Heart left ventricle (tissue), 16 donors: ENCODE measurements at regions not wholly inside any gene's neighbourhood (a gene's known extent, or its start where the extent isn't known, plus 50 kb on each side); places are given as distances from the start of the nearest gene placed in this dataset.

ENCODE experiments used
- ATAC-seq, 4 donors: fragments of 200-7000 bp; cut with Tn5 transposase; one replicate each; pipeline ENCODE4 v1.9.1; 2020 to 2022; ENCODE audit warnings: moderate library complexity in 4 of 4, mild to moderate bottlenecking in 3 of 4, moderate number of reproducible peaks in 1 of 4
- DNase-seq, 5 donors: peaks; one replicate each; pipeline ENCODE4 v3.0.0-alpha.2; 2020
- H3K27ac ChIP-seq, 12 donors: fragments of 200-600 bp; sonication (generic) in 4 of 12; one replicate each; pipeline versions ENCODE4 v1.5.0 to v1.8.0; 2016 to 2022; ENCODE audit warnings: mild to moderate bottlenecking in 2 of 12
- H3K27me3 ChIP-seq, 9 donors: fragments of 200-600 bp; sonication (generic) in 2 of 9; one replicate each; pipeline versions ENCODE4 v1.5.1 to v1.8.0; 2016 to 2022; ENCODE audit warnings: mild to moderate bottlenecking in 3 of 9
- H3K36me3 ChIP-seq, 9 donors: fragments of 200-600 bp; sonication (generic) in 2 of 9; one replicate each; pipeline versions ENCODE4 v1.5.0 to v1.8.0; 2018 to 2022; ENCODE audit warnings: mild to moderate bottlenecking in 2 of 9
- H3K4me1 ChIP-seq, 12 donors: fragments of 200-600 bp; sonication (generic) in 4 of 12; one replicate each; pipeline versions ENCODE4 v1.5.0 to v1.8.0; 2016 to 2022; ENCODE audit warnings: mild to moderate bottlenecking in 3 of 12
- H3K4me3 ChIP-seq, 12 donors: fragments of 200-600 bp; sonication (generic) in 4 of 12; one replicate each; pipeline versions ENCODE4 v1.5.0 to v1.8.0; 2017 to 2022; ENCODE audit warnings: mild to moderate bottlenecking in 9 of 12, moderate library complexity in 4 of 12
- H3K9me3 ChIP-seq, 12 donors: fragments of 200-600 bp; sonication (generic) in 4 of 12; one replicate each; pipeline versions ENCODE4 v1.5.0 to v1.8.0; 2016 to 2022; ENCODE audit warnings: mild to moderate bottlenecking in 1 of 12
- POLR2A ChIP-seq, 2 donors: fragments of 450-650 bp; IDR thresholded peaks; one replicate each; pipeline ENCODE4 v1.6.1; 2017; ENCODE audit warnings: antibody characterized with exemption in 2 of 2, mild to moderate bottlenecking in 2 of 2, moderate library complexity in 2 of 2
- WGBS, 4 donors: extraction: QIAGEN DNeasy Blood & Tissue Kit in 2 of 4; methylation state at CpG; one replicate each; pipeline versions ENCODE4 v1.1.5 to v1.1.7; 2013 to 2018; 5-methylcytosine and 5-hydroxymethylcytosine counted together
- intact Hi-C, 10 donors: fragments of 100-400 bp; cut with DNase I; formaldehyde crosslinking; loops; one replicate each; pipeline versions ENCODE4 v1.11.1 to v1.14.2; 2022
- TF ChIP-seq, protein P1 (sequence below), 12 donors: fragments of 200-600 bp; sonication (generic) in 4 of 12; IDR thresholded peaks; one replicate each; pipeline versions ENCODE4 v1.5.0 to v1.8.0; 2018 to 2022; ENCODE audit warnings: antibody characterized with exemption in 12 of 12, mild to moderate bottlenecking in 5 of 12
- donor health status: ischemic (EF 13 %, LVEDD 7.1; RV severe dilation, severe dysfunction).
- donor health status: healthy with polysubstance abuse.
- donor health status: DM: no; HTN: yes; CAD: no.
- donor health status: DM: no; HTN: no; CAD: no.
- donor health status: ischemic (EF 25% LVEDD 6.9; RV normal size, moderate dysfunction).
- donor health status: ischemic (EF 25% LVEDD 5.7; RV mildly dilated, moderate dysfunction).
- donor health status: healthy.
- donor health status: DM: yes; HTN: yes; CAD: no.
- donor health status: ischemic (EF 35%, LVEDD 5.7; RV mildly dilated, moderate dysfunction).
- donor health status: nonischemic (EF 11% LVEDD 7.7; RV severe dilation, severe dysfunction).
- donor health status: DM: yes; HTN: yes; CAD: no.
- donor health status: PGD.
- donor health status: ischemic (EF 29% LVEDD 5.4; RV normal size, mild dysfunction).
- donor health status: nonischemic (EF 23%, LVEDD 6.1; RV moderate dilation, normal function).

DNA sequence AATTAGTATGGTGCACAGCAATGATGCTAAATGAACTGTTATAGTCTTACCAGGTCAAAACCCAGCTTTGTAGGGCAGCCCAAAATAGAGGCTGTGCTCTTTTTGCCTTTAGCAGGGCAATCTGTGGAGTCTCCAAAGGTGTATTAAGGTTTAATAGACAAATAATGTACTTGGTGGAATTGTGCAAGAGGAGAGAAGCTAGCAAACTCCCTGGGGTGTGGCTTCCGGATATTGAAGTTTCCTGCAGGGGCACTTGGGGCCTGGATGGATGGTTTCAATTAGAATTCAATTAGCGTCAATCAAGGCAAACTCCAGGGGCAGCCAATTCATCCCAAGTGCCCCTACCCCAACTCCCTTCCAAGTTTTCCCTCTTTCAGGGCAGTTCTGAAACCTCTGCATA is 285.8 kb downstream of the UTP18 start:
- DNase-seq (no peak), ATAC-seq (no peak)
- intact Hi-C loops, result no loop called here
- no peak overlapping the region for H3K4me3 ChIP-seq
- H3K36me3 ChIP-seq, result no peaks in the 10 kb centered on the region
- WGBS, 4 donors, result 45 to 70% (median 56%) methylated on average over 2 of the region's 2 CpGs
- H3K4me1 ChIP-seq, result no peaks in the 10 kb centered on the region
- H3K27ac ChIP-seq, result no peak overlapping the region
- TF ChIP-seq, protein P1, sequence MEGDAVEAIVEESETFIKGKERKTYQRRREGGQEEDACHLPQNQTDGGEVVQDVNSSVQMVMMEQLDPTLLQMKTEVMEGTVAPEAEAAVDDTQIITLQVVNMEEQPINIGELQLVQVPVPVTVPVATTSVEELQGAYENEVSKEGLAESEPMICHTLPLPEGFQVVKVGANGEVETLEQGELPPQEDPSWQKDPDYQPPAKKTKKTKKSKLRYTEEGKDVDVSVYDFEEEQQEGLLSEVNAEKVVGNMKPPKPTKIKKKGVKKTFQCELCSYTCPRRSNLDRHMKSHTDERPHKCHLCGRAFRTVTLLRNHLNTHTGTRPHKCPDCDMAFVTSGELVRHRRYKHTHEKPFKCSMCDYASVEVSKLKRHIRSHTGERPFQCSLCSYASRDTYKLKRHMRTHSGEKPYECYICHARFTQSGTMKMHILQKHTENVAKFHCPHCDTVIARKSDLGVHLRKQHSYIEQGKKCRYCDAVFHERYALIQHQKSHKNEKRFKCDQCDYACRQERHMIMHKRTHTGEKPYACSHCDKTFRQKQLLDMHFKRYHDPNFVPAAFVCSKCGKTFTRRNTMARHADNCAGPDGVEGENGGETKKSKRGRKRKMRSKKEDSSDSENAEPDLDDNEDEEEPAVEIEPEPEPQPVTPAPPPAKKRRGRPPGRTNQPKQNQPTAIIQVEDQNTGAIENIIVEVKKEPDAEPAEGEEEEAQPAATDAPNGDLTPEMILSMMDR (IDR thresholded peaks at IDR 0.05), result no peak
- TF ChIP-seq POLR2A (IDR thresholded peaks at IDR 0.05), result no peak
- H3K27me3 ChIP-seq, result no peaks in the 10 kb centered on the region
- H3K9me3 ChIP-seq, result no peaks in the 10 kb centered on the region

DNA sequence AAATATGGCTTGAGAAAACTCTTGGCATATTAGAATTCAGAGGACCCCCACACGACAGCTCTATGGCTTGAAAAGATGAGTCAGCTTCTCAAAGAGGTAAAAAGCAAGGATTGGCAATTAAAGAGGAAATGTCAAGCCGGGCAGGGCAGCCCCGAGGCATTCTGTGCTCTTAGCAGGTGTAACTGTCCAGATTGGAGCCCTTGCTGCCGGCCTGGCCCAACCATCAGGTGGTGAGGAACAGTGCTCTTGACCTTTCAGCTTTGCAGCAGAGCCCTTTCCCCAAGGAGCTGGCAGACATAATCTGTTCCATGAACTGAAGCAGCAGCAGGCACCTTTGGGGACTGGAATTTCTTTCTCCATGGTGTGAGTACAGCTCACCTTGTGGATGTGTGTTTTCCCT is 287.8 kb downstream of the UTP18 start:
- no peak overlapping the region for H3K27ac ChIP-seq
- intact Hi-C loops, result no loop called here
- 58 to 72% (median 69%) methylated on average over 4 of the region's 4 CpGs for WGBS, 4 donors
- no peaks in the 10 kb centered on the region for H3K36me3 ChIP-seq
- no peaks in the 10 kb centered on the region for H3K4me1 ChIP-seq
- H3K4me3 ChIP-seq, result no peak overlapping the region
- H3K9me3 ChIP-seq, result no peaks in the 10 kb centered on the region
- ATAC-seq, result no peak
- TF ChIP-seq, protein P1 (IDR thresholded peaks at IDR 0.05), result no peak
- no peak for TF ChIP-seq POLR2A (IDR thresholded peaks at IDR 0.05)
- peaks cover 0 to 2% (median 0%) of the 10 kb centered on the region in 9 donors for H3K27me3 ChIP-seq
- no peak for DNase-seq

GRCh38 chr17:51555153-51555552 is 294.8 kb downstream of the UTP18 start:
- intact Hi-C loops, result no loop called here
- Histone ChIP-seq H3K27me3 (peaks cover 0 to 8% (median 2%) of the 10 kb centered on the region in 9 donors), H3K9me3 (no peaks in the 10 kb centered on the region), H3K36me3 (no peaks in the 10 kb centered on the region), H3K27ac (no peak overlapping the region), H3K4me1 (no peaks in the 10 kb centered on the region), H3K4me3 (no peak overlapping the region)
- TF ChIP-seq POLR2A (IDR thresholded peaks at IDR 0.05), result no peak
- TF ChIP-seq, protein P1 (IDR thresholded peaks at IDR 0.05), result no peak
- DNase-seq (no peak), ATAC-seq (no peak)
- 88 to 93% (median 89%) methylated on average over 1 of the region's 1 CpG for WGBS, 4 donors

DNA sequence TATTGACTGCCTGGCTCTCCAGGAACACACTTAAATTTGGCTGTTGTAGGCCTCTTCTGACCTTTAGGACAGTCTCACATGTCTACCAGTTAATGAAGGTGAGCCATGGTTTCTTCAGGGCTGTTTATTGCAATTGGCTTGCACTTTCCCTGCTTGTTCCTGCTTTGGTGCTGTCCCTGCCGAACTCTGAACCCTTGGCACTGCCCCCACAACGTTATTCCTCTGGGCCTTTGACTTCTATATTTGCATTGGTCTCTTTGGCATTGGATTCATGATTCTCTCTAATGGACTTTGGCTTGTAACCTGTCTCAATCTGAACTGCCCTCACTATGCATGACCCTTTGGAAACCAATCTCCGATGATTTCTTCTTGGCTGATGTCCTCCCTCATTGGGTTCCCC is 299.4 kb downstream of the UTP18 start:
- peaks cover 0 to 8% (median 3%) of the 10 kb centered on the region in 9 donors for H3K27me3 ChIP-seq
- intact Hi-C loops, result no loop called here
- no peaks in the 10 kb centered on the region for H3K4me1 ChIP-seq
- no peaks in the 10 kb centered on the region for H3K9me3 ChIP-seq
- ATAC-seq (no peak), DNase-seq (no peak)
- TF ChIP-seq, protein P1 (IDR thresholded peaks at IDR 0.05), result no peak
- TF ChIP-seq POLR2A (IDR thresholded peaks at IDR 0.05), result no peak
- H3K27ac ChIP-seq, result no peak overlapping the region
- WGBS, 4 donors, result 53 to 65% (median 57%) methylated on average over 3 of the region's 3 CpGs
- no peaks in the 10 kb centered on the region for H3K36me3 ChIP-seq
- H3K4me3 ChIP-seq, result no peak overlapping the region
